Ovary (tissue), 3 donors: ENCODE measurements at regions not wholly inside any gene's neighbourhood (a gene's known extent, or its start where the extent isn't known, plus 50 kb on each side); places are given as distances from the start of the nearest gene placed in this dataset.

Source experiments
- EP300 ChIP-seq: sonication (generic); formaldehyde crosslinking; IDR thresholded peaks from one replicate; pipeline ENCODE4 v1.6.1; 2017; ENCODE audit warnings: antibody characterized with exemption
- POLR2A ChIP-seq: fragments of 450-650 bp; IDR thresholded peaks from one replicate; pipeline ENCODE4 v1.6.1; 2017; ENCODE audit warnings: antibody characterized with exemption, mild to moderate bottlenecking, moderate library complexity
- TF ChIP-seq, protein P1 (sequence below), 3 donors: fragments of 450-650 bp in 2 of 3; fragments of 200-600 bp in 1 of 3; IDR thresholded peaks; one replicate each; pipeline versions ENCODE4 v1.5.1 to v1.8.0; 2016 to 2022; ENCODE audit warnings: antibody characterized with exemption in 3 of 3, mild to moderate bottlenecking in 1 of 3
- donor health status: DM: no; HTN: no; CAD: no.

DNA sequence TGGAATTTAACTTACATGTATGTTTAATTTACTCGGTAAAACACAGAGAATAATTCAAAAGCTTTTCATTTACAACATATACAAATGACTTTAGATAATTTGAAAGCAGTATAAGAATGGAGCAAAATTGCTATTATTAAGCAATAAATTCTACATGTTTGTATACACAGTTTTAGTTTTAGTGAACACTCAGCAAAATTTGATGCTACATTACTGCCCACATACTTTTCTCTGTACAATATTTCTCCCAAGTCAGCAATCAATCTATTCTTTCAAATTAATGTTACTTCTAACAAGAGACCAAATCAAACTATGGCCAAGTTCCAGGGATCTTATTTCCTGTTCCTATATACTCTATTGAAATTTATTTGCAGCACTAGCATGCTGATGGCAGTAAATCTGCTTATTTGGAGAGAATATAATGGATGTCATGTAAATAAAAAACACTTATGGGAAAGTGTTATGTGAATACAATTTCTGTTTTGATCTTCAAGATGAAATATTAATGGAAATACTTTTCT is 82.6 kb upstream of the BRINP3 start:
- TF ChIP-seq, protein P1, sequence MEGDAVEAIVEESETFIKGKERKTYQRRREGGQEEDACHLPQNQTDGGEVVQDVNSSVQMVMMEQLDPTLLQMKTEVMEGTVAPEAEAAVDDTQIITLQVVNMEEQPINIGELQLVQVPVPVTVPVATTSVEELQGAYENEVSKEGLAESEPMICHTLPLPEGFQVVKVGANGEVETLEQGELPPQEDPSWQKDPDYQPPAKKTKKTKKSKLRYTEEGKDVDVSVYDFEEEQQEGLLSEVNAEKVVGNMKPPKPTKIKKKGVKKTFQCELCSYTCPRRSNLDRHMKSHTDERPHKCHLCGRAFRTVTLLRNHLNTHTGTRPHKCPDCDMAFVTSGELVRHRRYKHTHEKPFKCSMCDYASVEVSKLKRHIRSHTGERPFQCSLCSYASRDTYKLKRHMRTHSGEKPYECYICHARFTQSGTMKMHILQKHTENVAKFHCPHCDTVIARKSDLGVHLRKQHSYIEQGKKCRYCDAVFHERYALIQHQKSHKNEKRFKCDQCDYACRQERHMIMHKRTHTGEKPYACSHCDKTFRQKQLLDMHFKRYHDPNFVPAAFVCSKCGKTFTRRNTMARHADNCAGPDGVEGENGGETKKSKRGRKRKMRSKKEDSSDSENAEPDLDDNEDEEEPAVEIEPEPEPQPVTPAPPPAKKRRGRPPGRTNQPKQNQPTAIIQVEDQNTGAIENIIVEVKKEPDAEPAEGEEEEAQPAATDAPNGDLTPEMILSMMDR (IDR thresholded peaks at IDR 0.05), result no peak
- TF ChIP-seq EP300 (no peak), POLR2A (no peak)
